H9 (cell line): ENCODE measurements at regions not wholly inside any gene's neighbourhood (a gene's known extent, or its start where the extent isn't known, plus 50 kb on each side); places are given as distances from the start of the nearest gene placed in this dataset.

Experiments
- DNase-seq: peaks from one replicate; pipeline ENCODE4 v3.0.0-alpha.2; 2017
- H2AFZ ChIP-seq: one replicate; pipeline ENCODE4 v1.6.1; 2013; ENCODE audit warnings: mild to moderate bottlenecking, low read length, control low read depth, moderate library complexity
- H2AK5ac ChIP-seq: 2 replicates; pipeline ENCODE4 v1.6.1; 2013; ENCODE audit warnings: low read length, control low read depth, mixed read lengths; ENCODE audit not compliant: insufficient read length
- H2BK120ac ChIP-seq: one replicate; pipeline ENCODE4 v1.6.1; 2013; ENCODE audit warnings: low read depth, mild to moderate bottlenecking, low read length, control low read depth, inconsistent platforms; ENCODE audit not compliant: poor library complexity, severe bottlenecking
- H2BK12ac ChIP-seq: 2 replicates; pipeline ENCODE4 v1.6.1; 2013; ENCODE audit warnings: low read length, control low read depth, mixed read lengths, low read depth; ENCODE audit not compliant: insufficient read length
- H2BK15ac ChIP-seq: 2 replicates; pipeline ENCODE4 v1.6.1; 2013; ENCODE audit warnings: low read depth, low read length, control low read depth
- H2BK20ac ChIP-seq: one replicate; pipeline ENCODE4 v1.6.1; 2013; ENCODE audit warnings: low read depth, mild to moderate bottlenecking, low read length, control low read depth, inconsistent platforms; ENCODE audit not compliant: poor library complexity, severe bottlenecking
- H2BK5ac ChIP-seq: 2 replicates; pipeline ENCODE4 v1.6.1; 2013; ENCODE audit warnings: low read length, control low read depth, mixed read lengths; ENCODE audit not compliant: insufficient read length
- H3K14ac ChIP-seq: 2 replicates; pipeline ENCODE4 v1.6.1; 2013; ENCODE audit warnings: low read length, control low read depth; ENCODE audit not compliant: insufficient read depth
- H3K18ac ChIP-seq: 2 replicates; pipeline ENCODE4 v1.6.1; 2013; ENCODE audit warnings: low read depth, mild to moderate bottlenecking, mixed read lengths, low read length, control low read depth; ENCODE audit not compliant: insufficient read length
- H3K23ac ChIP-seq: 2 replicates; pipeline ENCODE4 v1.6.1; 2013; ENCODE audit warnings: low read length, control low read depth, mixed read lengths, low read depth; ENCODE audit not compliant: insufficient read length
- H3K23me2 ChIP-seq: 2 replicates; pipeline ENCODE4 v1.6.1; 2013; ENCODE audit warnings: low read depth, mild to moderate bottlenecking, mixed read lengths, low read length, control low read depth; ENCODE audit not compliant: insufficient read length, poor library complexity, severe bottlenecking
- H3K27ac ChIP-seq: 2 replicates; pipeline ENCODE4 v1.5.1; 2013; ENCODE audit warnings: low read length, control low read depth, mixed read lengths, low read depth; ENCODE audit not compliant: insufficient read length
- H3K27me3 ChIP-seq: 2 replicates; pipeline ENCODE4 v1.6.1; 2013; ENCODE audit warnings: low read length, control low read depth, inconsistent platforms; ENCODE audit not compliant: insufficient read depth
- H3K4ac ChIP-seq: 2 replicates; pipeline ENCODE4 v1.6.1; 2013; ENCODE audit warnings: low read depth, mild to moderate bottlenecking, control low read depth, inconsistent platforms, low read length, moderate library complexity
- H3K4me1 ChIP-seq: 2 replicates; pipeline ENCODE4 v1.6.1; 2013; ENCODE audit warnings: low read length, control low read depth, inconsistent platforms; ENCODE audit not compliant: insufficient read depth
- H3K4me2 ChIP-seq: 2 replicates; pipeline ENCODE4 v1.6.1; 2013; ENCODE audit warnings: low read length, control low read depth, mixed read lengths; ENCODE audit not compliant: insufficient read length, insufficient read depth
- H3K56ac ChIP-seq: 2 replicates; pipeline ENCODE4 v1.6.1; 2013; ENCODE audit warnings: low read depth, mild to moderate bottlenecking, mixed read lengths, low read length, control low read depth; ENCODE audit not compliant: insufficient read length
- H3K79me1 ChIP-seq: 2 replicates; pipeline ENCODE4 v1.6.1; 2013; ENCODE audit warnings: low read depth, mild to moderate bottlenecking, moderate library complexity, low read length, control low read depth, inconsistent platforms; ENCODE audit not compliant: insufficient read depth, poor library complexity, severe bottlenecking
- H3K79me2 ChIP-seq: 2 replicates; pipeline ENCODE4 v1.6.1; 2013; ENCODE audit warnings: low read length, control low read depth, inconsistent platforms; ENCODE audit not compliant: insufficient read depth
- H3K9ac ChIP-seq: 2 replicates; pipeline ENCODE4 v1.6.1; 2013; ENCODE audit warnings: low read length, control low read depth, mixed read lengths; ENCODE audit not compliant: insufficient read length; ENCODE audit errors: extremely low read depth
- H3K9me3 ChIP-seq: one replicate; pipeline ENCODE4 v1.6.1; 2013; ENCODE audit warnings: low read depth, low read length, inconsistent platforms; ENCODE audit not compliant: control insufficient read depth
- H3T11ph ChIP-seq: one replicate; pipeline ENCODE4 v1.6.1; 2013; ENCODE audit warnings: mild to moderate bottlenecking, low read length, control low read depth, inconsistent platforms
- H4K20me1 ChIP-seq: one replicate; pipeline ENCODE4 v1.6.1; 2013; ENCODE audit not compliant: control insufficient read depth, insufficient read length, insufficient read depth
- H4K5ac ChIP-seq: 2 replicates; pipeline ENCODE4 v1.6.1; 2013; ENCODE audit warnings: low read depth, mild to moderate bottlenecking, mixed read lengths, low read length, control low read depth; ENCODE audit not compliant: insufficient read length
- H4K8ac ChIP-seq: replicated peaks from 2 replicates; pipeline ENCODE4 v1.6.1; 2013; ENCODE audit warnings: low read length, control low read depth, mixed read lengths, low read depth; ENCODE audit not compliant: insufficient read length
- H4K91ac ChIP-seq: 2 replicates; pipeline ENCODE4 v1.6.1; 2013; ENCODE audit warnings: low read depth, mild to moderate bottlenecking, moderate library complexity, mixed read lengths, low read length, control low read depth; ENCODE audit not compliant: insufficient read length
- H3K27ac Mint-ChIP-seq, 3 experiments: 2 replicates in 2 of 3; 3 replicates in 1 of 3; pipeline ENCODE4 v1.8.0; 2020 to 2021; ENCODE audit warnings: mixed read lengths in 3 of 3, mild to moderate bottlenecking in 1 of 3, moderate library complexity in 1 of 3
- H3K27me3 Mint-ChIP-seq: 2 replicates; pipeline ENCODE4 v1.8.0; 2021; ENCODE audit warnings: low read depth, mild to moderate bottlenecking, moderate library complexity, mixed read lengths
- H3K36me3 Mint-ChIP-seq, 3 experiments: 2 replicates in 2 of 3; 3 replicates in 1 of 3; pipeline ENCODE4 v1.8.0; 2020 to 2021; ENCODE audit warnings: low read depth in 3 of 3, mixed read lengths in 3 of 3; ENCODE audit not compliant: insufficient read depth in 1 of 3
- H3K4me1 Mint-ChIP-seq, 2 experiments: 2 replicates each; pipeline ENCODE4 v1.8.0; 2020; ENCODE audit warnings: mixed read lengths in 2 of 2
- H3K4me3 Mint-ChIP-seq, 2 experiments: 2 replicates in 1 of 2; 3 replicates in 1 of 2; pipeline ENCODE4 v1.8.0; 2020 to 2021; ENCODE audit warnings: mild to moderate bottlenecking in 2 of 2, mixed read lengths in 2 of 2, moderate library complexity in 1 of 2
- H3K9me3 Mint-ChIP-seq, 2 experiments: 2 replicates in 1 of 2; 3 replicates in 1 of 2; pipeline ENCODE4 v1.8.0; 2020; ENCODE audit warnings: mild to moderate bottlenecking in 2 of 2, mixed read lengths in 2 of 2, moderate library complexity in 1 of 2
- CTCF ChIP-seq: fragments of 200-600 bp; sonication (generic); conservative IDR thresholded peaks from 3 replicates; pipeline ENCODE4 v1.8.0; 2021; ENCODE audit warnings: antibody characterized with exemption, mild to moderate bottlenecking
- WGBS: extraction: QIAGEN DNeasy Blood & Tissue Kit; methylation state at CpG from one replicate; pipeline ENCODE4 v1.1.7; 2013; ENCODE audit warnings: missing lambda C conversion rate, low lambda C conversion rate, mixed read lengths; ENCODE audit not compliant: insufficient read length; ENCODE audit errors: extremely low coverage; 5-methylcytosine and 5-hydroxymethylcytosine counted together

GRCh38 chr14:43362586-43362985 is 1144.5 kb downstream of the FSCB start:
- Histone ChIP-seq H3K27me3 (no peaks in the 10 kb centered on the region), H4K91ac (no peak overlapping the region), H2AK5ac (no peak overlapping the region), H3K27ac (no peak overlapping the region), H3K9ac (no peak overlapping the region), H2BK12ac (no peak overlapping the region), H2BK120ac (no peak overlapping the region), H4K20me1 (no peaks in the 10 kb centered on the region), H3K9me3 (no peaks in the 10 kb centered on the region), H3K23me2 (no peaks in the 10 kb centered on the region), H4K8ac (no peak overlapping the region), H3K4ac (no peak overlapping the region), H3K56ac (no peak overlapping the region), H2BK5ac (no peak overlapping the region), H3K18ac (no peak overlapping the region), H2AFZ (no peak overlapping the region), H3K23ac (no peak overlapping the region), H3K14ac (no peak overlapping the region), H3K79me1 (no peaks in the 10 kb centered on the region), H3K79me2 (no peaks in the 10 kb centered on the region), H3T11ph (no peak overlapping the region), H2BK20ac (no peak overlapping the region), H3K4me2 (no peak overlapping the region), H2BK15ac (no peak overlapping the region), H4K5ac (no peak overlapping the region), H3K4me1 (no peaks in the 10 kb centered on the region)
- WGBS: no CpG with 5 or more reads among the region's 3 CpGs
- DNase-seq: no peak
- Mint-ChIP-seq H3K4me1 (no peaks in the 10 kb centered on the region), H3K27me3 (no peaks in the 10 kb centered on the region), H3K27ac (no peak overlapping the region), H3K36me3 (peaks cover 0 to 6% (median 0%) of the 10 kb centered on the region in 3 experiments; a peak in 1 of 7 replicates), H3K4me3 (no peak overlapping the region), H3K9me3 (peaks cover 0 to 4% of the 10 kb centered on the region in 2 experiments; a peak in 1 of 5 replicates)
- no peak for TF ChIP-seq CTCF
